Neural progenitor cell (in vitro differentiated cells): ENCODE measurements at regions not wholly inside any gene's neighbourhood (a gene's known extent, or its start where the extent isn't known, plus 50 kb on each side); places are given as distances from the start of the nearest gene placed in this dataset.

Experiments
- DNase-seq: peaks from one replicate; pipeline ENCODE4 v3.0.0-alpha.2; 2016; ENCODE audit warnings: low spot score
- H2AFZ ChIP-seq: fragments of 200-600 bp; sonication (generic); replicated peaks from 2 replicates; pipeline ENCODE4 v1.6.1; 2016; ENCODE audit warnings: antibody characterized with exemption
- H3F3A ChIP-seq: fragments of 200-600 bp; sonication (generic); 2 replicates; pipeline ENCODE4 v1.6.1; 2016; ENCODE audit warnings: antibody characterized with exemption, low read depth
- H3K27ac ChIP-seq: fragments of 200-600 bp; sonication (generic); 2 replicates; pipeline ENCODE4 v1.5.1; 2016; ENCODE audit warnings: mild to moderate bottlenecking
- H3K27me3 ChIP-seq: fragments of 200-600 bp; sonication (generic); 2 replicates; pipeline ENCODE4 v1.6.1; 2016; ENCODE audit warnings: mild to moderate bottlenecking, moderate library complexity
- H3K36me3 ChIP-seq: fragments of 200-600 bp; sonication (generic); 2 replicates; pipeline ENCODE4 v1.5.1; 2016
- H3K4me1 ChIP-seq: fragments of 200-600 bp; sonication (generic); 2 replicates; pipeline ENCODE4 v1.6.1; 2016; ENCODE audit warnings: mixed run types
- H3K4me2 ChIP-seq: fragments of 200-600 bp; sonication (generic); 2 replicates; pipeline ENCODE4 v1.6.1; 2016
- H3K4me3 ChIP-seq: fragments of 200-600 bp; sonication (generic); 2 replicates; pipeline ENCODE4 v1.5.1; 2016
- H3K79me2 ChIP-seq: fragments of 200-600 bp; sonication (generic); 2 replicates; pipeline ENCODE4 v1.6.1; 2016; ENCODE audit warnings: low read depth
- H3K9ac ChIP-seq: fragments of 200-600 bp; sonication (generic); 2 replicates; pipeline ENCODE4 v1.6.1; 2016
- H3K9me3 ChIP-seq: fragments of 200-600 bp; sonication (generic); 2 replicates; pipeline ENCODE4 v1.5.1; 2016; ENCODE audit warnings: low read depth
- H4K20me1 ChIP-seq: fragments of 200-600 bp; sonication (generic); 2 replicates; pipeline ENCODE4 v1.6.1; 2016; ENCODE audit warnings: low read depth
- H3K27ac Mint-ChIP-seq: 3 replicates; pipeline ENCODE4 v1.8.0; 2021; ENCODE audit warnings: mixed read lengths
- H3K27me3 Mint-ChIP-seq: 2 replicates; pipeline ENCODE4 v1.8.0; 2022; ENCODE audit warnings: low read depth, mild to moderate bottlenecking, inconsistent platforms, moderate library complexity, mixed read lengths; ENCODE audit not compliant: insufficient read depth
- H3K36me3 Mint-ChIP-seq: 3 replicates; pipeline ENCODE4 v1.8.0; 2021; ENCODE audit warnings: mixed read lengths
- H3K4me1 Mint-ChIP-seq: 3 replicates; pipeline ENCODE4 v1.8.0; 2021; ENCODE audit warnings: mixed read lengths
- H3K4me3 Mint-ChIP-seq: 3 replicates; pipeline ENCODE4 v1.8.0; 2021; ENCODE audit warnings: mild to moderate bottlenecking, moderate library complexity, mixed read lengths
- H3K9me3 Mint-ChIP-seq: 3 replicates; pipeline ENCODE4 v1.8.0; 2020; ENCODE audit warnings: mixed read lengths
- CTCF ChIP-seq: fragments of 200-600 bp; sonication (generic); IDR thresholded peaks from 2 replicates; pipeline ENCODE4 v1.5.1; 2017; ENCODE audit warnings: antibody characterized with exemption, mild to moderate bottlenecking
- EZH2 ChIP-seq: fragments of 200-600 bp; sonication (generic); IDR thresholded peaks from 2 replicates; pipeline ENCODE4 v1.6.1; 2017; ENCODE audit warnings: antibody characterized with exemption, mild to moderate bottlenecking, moderate library complexity
- EZH2phosphoT487 ChIP-seq: fragments of 200-600 bp; sonication (generic); IDR thresholded peaks from 2 replicates; pipeline ENCODE4 v1.6.1; 2017; ENCODE audit warnings: antibody characterized with exemption

- Histone ChIP-seq H3K27me3 (no peaks in the 10 kb centered on the region), H4K20me1 (no peaks in the 10 kb centered on the region), H3K4me2 (no peak overlapping the region), H3K9me3 (no peaks in the 10 kb centered on the region), H3K4me3 (no peak overlapping the region), H3K36me3 (no peaks in the 10 kb centered on the region), H3K9ac (no peak overlapping the region), H3K4me1 (no peaks in the 10 kb centered on the region), H2AFZ (peak overlapping the region; percentile 14), H3K27ac (no peak overlapping the region), H3F3A (no peaks in the 10 kb centered on the region), H3K79me2 (no peaks in the 10 kb centered on the region)
- no peak overlapping the region for H3K27ac Mint-ChIP-seq
- no peaks in the 10 kb centered on the region for H3K36me3 Mint-ChIP-seq
- no peak for TF ChIP-seq EZH2
- no peak for TF ChIP-seq EZH2phosphoT487
- TF ChIP-seq CTCF = no peak
- no peak for DNase-seq
- no peaks in the 10 kb centered on the region for H3K9me3 Mint-ChIP-seq
- H3K27me3 Mint-ChIP-seq = no peaks in the 10 kb centered on the region
- no peak overlapping the region for H3K4me3 Mint-ChIP-seq
- peaks cover 2% of the 10 kb centered on the region for H3K4me1 Mint-ChIP-seq
These were observed 404.9 kb upstream of the ADAMTS16 start for GRCh38 chr5:4735261-4735660.

- no peaks in the 10 kb centered on the region for H3K4me1 ChIP-seq
- H3K4me1 Mint-ChIP-seq = peaks cover 2% of the 10 kb centered on the region
- no peak overlapping the region for H3K27ac Mint-ChIP-seq
- no peak overlapping the region for H3K4me3 ChIP-seq
- TF ChIP-seq EZH2 = no peak
- no peak for TF ChIP-seq EZH2phosphoT487
- TF ChIP-seq CTCF = no peak
- H3K79me2 ChIP-seq = no peaks in the 10 kb centered on the region
- H3K9ac ChIP-seq = no peak overlapping the region
- H3K4me2 ChIP-seq = no peak overlapping the region
- H3K27me3 ChIP-seq = no peaks in the 10 kb centered on the region
- no peak overlapping the region for H2AFZ ChIP-seq
- H3K27me3 Mint-ChIP-seq = no peaks in the 10 kb centered on the region
- H3K27ac ChIP-seq = no peak overlapping the region
- H3K9me3 Mint-ChIP-seq = peaks cover 3% of the 10 kb centered on the region
- H4K20me1 ChIP-seq = no peaks in the 10 kb centered on the region
- H3K36me3 ChIP-seq = no peaks in the 10 kb centered on the region
- H3K36me3 Mint-ChIP-seq = no peaks in the 10 kb centered on the region
- no peaks in the 10 kb centered on the region for H3F3A ChIP-seq
- no peak for DNase-seq
- no peaks in the 10 kb centered on the region for H3K9me3 ChIP-seq
- H3K4me3 Mint-ChIP-seq = no peak overlapping the region
These were observed 402.3 kb upstream of the ADAMTS16 start for GRCh38 chr5:4737868-4738267.

GRCh38 chr5:4738298-4738697, 401.8 kb upstream of the ADAMTS16 start:
- Mint-ChIP-seq H3K4me3 (no peak overlapping the region), H3K36me3 (no peaks in the 10 kb centered on the region), H3K9me3 (peaks cover 6% of the 10 kb centered on the region), H3K27me3 (no peaks in the 10 kb centered on the region), H3K4me1 (peaks cover 2% of the 10 kb centered on the region), H3K27ac (no peak overlapping the region)
- Histone ChIP-seq H4K20me1 (no peaks in the 10 kb centered on the region), H3K27ac (no peak overlapping the region), H3K4me2 (no peak overlapping the region), H3K9ac (no peak overlapping the region), H3K4me3 (no peak overlapping the region), H3K9me3 (no peaks in the 10 kb centered on the region), H2AFZ (no peak overlapping the region), H3K4me1 (no peaks in the 10 kb centered on the region), H3F3A (no peaks in the 10 kb centered on the region), H3K79me2 (no peaks in the 10 kb centered on the region), H3K36me3 (no peaks in the 10 kb centered on the region), H3K27me3 (no peaks in the 10 kb centered on the region)
- no peak for TF ChIP-seq EZH2
- no peak for TF ChIP-seq CTCF
- TF ChIP-seq EZH2phosphoT487 = no peak
- no peak for DNase-seq
